H1 (cell line): ENCODE measurements at regions not wholly inside any gene's neighbourhood (a gene's known extent, or its start where the extent isn't known, plus 50 kb on each side); places are given as distances from the start of the nearest gene placed in this dataset.

ENCODE experiments used
- CTCF ChIA-PET: fragments of 300-600 bp; sonication (Branson Sonifier 250); formaldehyde crosslinking; loops from one replicate; lab custom pipeline; 2021; ENCODE audit not compliant: partially characterized antibody; lab: Charles Lee
- POLR2A ChIA-PET: fragments of 300-600 bp; sonication (Branson Sonifier 250); formaldehyde crosslinking; loops from one replicate; lab custom pipeline; 2021; ENCODE audit warnings: inconsistent platforms; ENCODE audit not compliant: partially characterized antibody; lab: Charles Lee
- DNase-seq, 2 experiments: peaks; one replicate each; pipeline versions ENCODE4 v3.0.0 to v3.0.0-alpha.2; 2010 to 2022; ENCODE audit warnings: low spot score in 2 of 2, low read depth in 1 of 2, mixed read lengths in 1 of 2
- FAIRE-seq: peaks from 2 replicates; lab custom pipeline; 2011; peaks lifted over from hg19 to GRCh38; lab: Jason Lieb, UNC
- H2AFZ ChIP-seq: 2 replicates; pipeline ENCODE4 v1.8.1; 2012; ENCODE audit warnings: low read length, inconsistent platforms
- H2AK5ac ChIP-seq: 2 replicates; pipeline ENCODE4 v1.6.1; 2013; ENCODE audit warnings: low read depth, low read length
- H2BK120ac ChIP-seq: replicated peaks from 2 replicates; pipeline ENCODE3; 2013; ENCODE audit warnings: low read depth, low read length, inconsistent platforms
- H2BK12ac ChIP-seq: 2 replicates; pipeline ENCODE4 v1.6.1; 2013; ENCODE audit warnings: low read depth, low read length
- H2BK15ac ChIP-seq: 2 replicates; pipeline ENCODE4 v1.6.1; 2013; ENCODE audit warnings: low read length
- H2BK20ac ChIP-seq: 2 replicates; pipeline ENCODE4 v1.6.1; 2013; ENCODE audit warnings: low read length
- H2BK5ac ChIP-seq: 2 replicates; pipeline ENCODE4 v1.6.1; 2013; ENCODE audit warnings: low read depth, low read length
- H3K14ac ChIP-seq: 2 replicates; pipeline ENCODE4 v1.6.1; 2013; ENCODE audit warnings: inconsistent platforms; ENCODE audit not compliant: insufficient read length
- H3K18ac ChIP-seq: 2 replicates; pipeline ENCODE4 v1.6.1; 2013; ENCODE audit warnings: low read length; ENCODE audit errors: extremely low read depth
- H3K23ac ChIP-seq: 2 replicates; pipeline ENCODE4 v1.6.1; 2013; ENCODE audit warnings: inconsistent platforms; ENCODE audit not compliant: insufficient read length
- H3K23me2 ChIP-seq: 2 replicates; pipeline ENCODE4 v1.6.1; 2013; ENCODE audit warnings: low read depth, low read length
- H3K27ac ChIP-seq: 2 replicates; pipeline ENCODE4 v1.6.1; 2011; ENCODE audit warnings: low read depth, low read length, inconsistent platforms
- H3K27me3 ChIP-seq, 4 experiments: replicated peaks in 1 of 4; 1 replicate in 1 of 4; 2 replicates in 3 of 4; pipeline versions ENCODE4 v1.6.1 to v1.8.1; 2011 to 2013; ENCODE audit warnings: low read length in 3 of 4, mild to moderate bottlenecking in 3 of 4, inconsistent platforms in 2 of 4, mixed read lengths in 2 of 4, moderate library complexity in 1 of 4; ENCODE audit not compliant: control insufficient read depth in 3 of 4, insufficient read depth in 3 of 4; ENCODE audit errors: extremely low read depth in 1 of 4
- H3K36me3 ChIP-seq, 4 experiments: 2 replicates each; pipeline versions ENCODE4 v1.6.1 to v1.8.1; 2011 to 2013; ENCODE audit warnings: mild to moderate bottlenecking in 4 of 4, low read length in 3 of 4, moderate library complexity in 2 of 4, control low read depth in 1 of 4, inconsistent platforms in 1 of 4; ENCODE audit not compliant: insufficient read depth in 4 of 4, control insufficient read depth in 2 of 4
- H3K4ac ChIP-seq: replicated peaks from 2 replicates; pipeline ENCODE3; 2013; ENCODE audit warnings: low read length, low read depth, mixed read lengths, inconsistent platforms; ENCODE audit not compliant: insufficient read length
- H3K4me1 ChIP-seq, 4 experiments: replicated peaks in 1 of 4; 1 replicate in 1 of 4; 2 replicates in 3 of 4; pipeline versions ENCODE4 v1.6.1 to v1.8.1; 2011 to 2013; ENCODE audit warnings: low read length in 3 of 4, inconsistent platforms in 2 of 4, mixed read lengths in 1 of 4; ENCODE audit not compliant: insufficient read depth in 4 of 4, control insufficient read depth in 3 of 4
- H3K4me2 ChIP-seq, 2 experiments: 2 replicates each; pipeline versions ENCODE4 v1.6.1 to v1.8.1; 2011 to 2013; ENCODE audit warnings: low read depth in 2 of 2, low read length in 2 of 2, control low read depth in 1 of 2, inconsistent platforms in 1 of 2, mild to moderate bottlenecking in 1 of 2; ENCODE audit not compliant: insufficient read depth in 1 of 2
- H3K4me3 ChIP-seq, 4 experiments: fragments of 200-600, 300-600 bp in 1 of 4; sonication (generic), shearing (Covaris generic), sonication (Bioruptor Twin) in 1 of 4; 2 replicates each; pipeline versions ENCODE4 v1.5.1 to v1.8.1; 2011 to 2016; ENCODE audit warnings: low read length in 4 of 4, low read depth in 3 of 4, control low read depth in 2 of 4, inconsistent platforms in 2 of 4, mild to moderate bottlenecking in 2 of 4, mixed read lengths in 1 of 4, moderate library complexity in 1 of 4; ENCODE audit not compliant: insufficient read depth in 2 of 4; ENCODE audit errors: extremely low read depth in 1 of 4
- H3K56ac ChIP-seq: replicated peaks from 2 replicates; pipeline ENCODE3; 2013; ENCODE audit warnings: low read depth, mild to moderate bottlenecking, mixed read lengths, low read length, inconsistent platforms; ENCODE audit not compliant: insufficient read length
- H3K79me1 ChIP-seq: 2 replicates; pipeline ENCODE4 v1.6.1; 2013; ENCODE audit warnings: low read depth, low read length, control low read depth
- H3K79me2 ChIP-seq, 2 experiments: 2 replicates each; pipeline versions ENCODE4 v1.6.1 to v1.8.1; 2012 to 2013; ENCODE audit warnings: low read length in 2 of 2, mild to moderate bottlenecking in 2 of 2, inconsistent platforms in 1 of 2; ENCODE audit not compliant: insufficient read depth in 2 of 2, control insufficient read depth in 1 of 2
- H3K9ac ChIP-seq, 4 experiments: replicated peaks in 1 of 4; 1 replicate in 1 of 4; 2 replicates in 3 of 4; pipeline versions ENCODE4 v1.6.1 to v1.8.1; 2011 to 2013; ENCODE audit warnings: low read depth in 3 of 4, low read length in 3 of 4, control low read depth in 2 of 4, mild to moderate bottlenecking in 2 of 4, moderate library complexity in 2 of 4, inconsistent platforms in 1 of 4; ENCODE audit errors: extremely low read depth in 1 of 4
- H3K9me3 ChIP-seq, 2 experiments: 2 replicates each; pipeline versions ENCODE4 v1.6.1 to v1.8.1; 2012 to 2013; ENCODE audit warnings: mild to moderate bottlenecking in 2 of 2, moderate library complexity in 2 of 2, control low read depth in 1 of 2, inconsistent platforms in 1 of 2, low read depth in 1 of 2, low read length in 1 of 2, mixed read lengths in 1 of 2; ENCODE audit not compliant: insufficient read depth in 2 of 2
- H4K20me1 ChIP-seq, 2 experiments: replicated peaks in 1 of 2; 2 replicates each; pipeline versions ENCODE3 to v1.8.1; 2011 to 2013; ENCODE audit warnings: inconsistent platforms in 2 of 2, low read length in 2 of 2, mild to moderate bottlenecking in 1 of 2; ENCODE audit not compliant: insufficient read depth in 2 of 2, control insufficient read depth in 1 of 2
- H4K5ac ChIP-seq: 2 replicates; pipeline ENCODE4 v1.6.1; 2013; ENCODE audit warnings: low read length, low read depth, mixed read lengths, inconsistent platforms; ENCODE audit not compliant: insufficient read length
- H4K8ac ChIP-seq: 2 replicates; pipeline ENCODE4 v1.8.0; 2013; ENCODE audit warnings: mild to moderate bottlenecking, moderate library complexity, low read length, inconsistent platforms; ENCODE audit not compliant: insufficient read depth; ENCODE audit errors: extremely low read depth
- H4K91ac ChIP-seq: replicated peaks from 2 replicates; pipeline ENCODE3; 2013; ENCODE audit warnings: low read length, mixed read lengths, inconsistent platforms; ENCODE audit not compliant: insufficient read length
- BCL11A ChIP-seq, 2 experiments: IDR thresholded peaks; one replicate each; pipeline ENCODE4 v1.6.1; 2011; ENCODE audit warnings: low read depth in 2 of 2, low read length in 2 of 2, mild to moderate bottlenecking in 2 of 2
- CHD1 ChIP-seq: IDR thresholded peaks from 2 replicates; pipeline ENCODE4 v1.6.1; 2012; ENCODE audit warnings: low read depth, low read length, improper control_type of control experiment
- HDAC2 ChIP-seq, 2 experiments: fragments of 300-600 bp in 1 of 2; sonication (generic) in 1 of 2; IDR thresholded peaks; 2 replicates each; pipeline ENCODE4 v1.6.1; 2011 to 2012; ENCODE audit warnings: low read depth in 2 of 2, low read length in 2 of 2, mild to moderate bottlenecking in 2 of 2, moderate library complexity in 2 of 2, borderline replicate concordance in 1 of 2, inconsistent platforms in 1 of 2
- POLR2AphosphoS5 ChIP-seq: IDR thresholded peaks from 2 replicates; pipeline ENCODE4 v1.6.1; 2011; ENCODE audit warnings: low read depth, low read length
- POU5F1 ChIP-seq: IDR thresholded peaks from 2 replicates; pipeline ENCODE4 v1.6.1; 2011; ENCODE audit warnings: low read depth, mild to moderate bottlenecking, low read length, moderate library complexity
- SP1 ChIP-seq: IDR thresholded peaks from 2 replicates; pipeline ENCODE4 v1.6.1; 2011; ENCODE audit warnings: low read depth, low read length
- SP4 ChIP-seq: IDR thresholded peaks from 2 replicates; pipeline ENCODE4 v1.6.1; 2012; ENCODE audit warnings: low read length, inconsistent platforms
- WGBS, 2 experiments: shearing (Covaris generic) in 1 of 2; methylation state at CpG; one replicate each; pipeline versions ENCODE4 v1.1.6 to v1.1.7; 2013 to 2015; ENCODE audit warnings: low lambda C conversion rate in 2 of 2, mixed read lengths in 2 of 2, inconsistent platforms in 1 of 2, low coverage in 1 of 2, missing lambda C conversion rate in 1 of 2; ENCODE audit not compliant: insufficient replicate concordance in 2 of 2, insufficient coverage in 1 of 2, insufficient read length in 1 of 2; ENCODE audit errors: extremely low coverage in 1 of 2, missing lambda C conversion rate in 1 of 2; 5-methylcytosine and 5-hydroxymethylcytosine counted together

GRCh38 chr10:78640796-78641636 lies 427.8 kb upstream of the ZMIZ1 start:
- no peak overlapping the region for H2BK15ac ChIP-seq
- H4K20me1 ChIP-seq = no peaks in the 10 kb centered on the region
- H3K36me3 ChIP-seq = no peaks in the 10 kb centered on the region
- H3K27ac ChIP-seq = no peak overlapping the region
- no peak overlapping the region for H3K4me2 ChIP-seq
- H4K5ac ChIP-seq = no peak overlapping the region
- no peak overlapping the region for H2BK12ac ChIP-seq
- no peak for FAIRE-seq
- H3K79me1 ChIP-seq = no peaks in the 10 kb centered on the region
- CTCF ChIA-PET = interaction anchor here (0.8 to 2.2 kb wide), 8 partner anchors 9 to 72 kb away, joined by 3 to 9 read pairs (median 4); no protein-coding TSS in a partner anchor
- no peak overlapping the region for H4K91ac ChIP-seq
- POLR2A ChIA-PET = no interaction called here
- H2BK20ac ChIP-seq = no peak overlapping the region
- no peak overlapping the region for H2AK5ac ChIP-seq
- no peak overlapping the region for H3K9ac ChIP-seq
- no peak overlapping the region for H2BK5ac ChIP-seq
- no peak overlapping the region for H4K8ac ChIP-seq
- no peak overlapping the region for H3K23ac ChIP-seq
- no peak overlapping the region for H2BK120ac ChIP-seq
- H3K18ac ChIP-seq = no peak overlapping the region
- WGBS, 2 experiments = 93% methylated on average over 4 of the region's 4 CpGs; no CpG with 5 or more reads in 1 of the 2 experiments
- H3K9me3 ChIP-seq = peaks cover 0 to 5% of the 10 kb centered on the region in 2 experiments; a peak in 1 of 4 replicates
- no peak overlapping the region for H3K56ac ChIP-seq
- no peak overlapping the region for H2AFZ ChIP-seq
- H3K79me2 ChIP-seq = no peaks in the 10 kb centered on the region
- no peak overlapping the region for H3K4ac ChIP-seq
- TF ChIP-seq POU5F1 (no peak), CHD1 (no peak), SP1 (no peak), BCL11A (IDR thresholded peaks at IDR 0.05; ENCODE audit: low read depth in 2 of 2, low read length in 2 of 2) (no peak), POLR2AphosphoS5 (no peak), HDAC2 (IDR thresholded peaks at IDR 0.05; ENCODE audit: borderline replicate concordance in 1 of 2, low read depth in 2 of 2, low read length in 2 of 2) (no peak), SP4 (no peak)
- no peak overlapping the region for H3K14ac ChIP-seq
- no peaks in the 10 kb centered on the region; a peak in 1 of 7 replicates for H3K27me3 ChIP-seq
- H3K23me2 ChIP-seq = no peaks in the 10 kb centered on the region
- no peak overlapping the region for H3K4me3 ChIP-seq
- H3K4me1 ChIP-seq = no peaks in the 10 kb centered on the region
- DNase-seq = no peak
